NB4 (cell line): ENCODE measurements at regions not wholly inside any gene's neighbourhood (a gene's known extent, or its start where the extent isn't known, plus 50 kb on each side); places are given as distances from the start of the nearest gene placed in this dataset.

ENCODE experiments used
- MYC ChIP-seq: IDR thresholded peaks from 2 replicates; pipeline ENCODE4 v1.6.1; 2011; ENCODE audit warnings: low read depth, low read length
- POLR2A ChIP-seq: IDR thresholded peaks from 2 replicates; pipeline ENCODE4 v1.6.1; 2011; ENCODE audit warnings: mild to moderate bottlenecking; ENCODE audit not compliant: insufficient read length; ENCODE audit errors: extremely low read depth
- TF ChIP-seq, protein P1 (sequence below): IDR thresholded peaks from one replicate; pipeline ENCODE4 v1.5.1; 2012; ENCODE audit warnings: low read depth, low read length
- TF ChIP-seq, protein P2 (sequence below): IDR thresholded peaks from 2 replicates; pipeline ENCODE4 v1.6.1; 2011; ENCODE audit warnings: low read depth, low read length

DNA sequence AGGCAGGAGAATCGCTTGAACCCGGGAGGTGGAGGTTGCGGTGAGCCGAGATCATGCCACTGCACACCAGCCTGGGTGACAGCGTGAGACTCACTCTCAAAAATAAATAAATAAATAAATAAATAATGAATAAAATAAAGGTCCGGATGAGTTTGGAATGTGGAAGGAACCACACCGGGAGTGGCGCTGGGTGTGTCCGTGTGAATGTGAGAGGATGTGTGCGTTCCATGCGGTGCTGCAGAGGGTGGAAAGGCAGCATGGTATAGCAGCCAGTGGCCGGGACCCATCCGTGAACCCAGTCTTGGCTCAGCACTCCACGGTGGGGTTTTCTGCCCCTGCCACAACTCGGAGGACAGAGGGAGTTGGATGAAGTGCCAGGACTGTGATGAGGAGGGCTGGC lies 56.2 kb upstream of the POFUT2 start:
- TF ChIP-seq, protein P1, sequence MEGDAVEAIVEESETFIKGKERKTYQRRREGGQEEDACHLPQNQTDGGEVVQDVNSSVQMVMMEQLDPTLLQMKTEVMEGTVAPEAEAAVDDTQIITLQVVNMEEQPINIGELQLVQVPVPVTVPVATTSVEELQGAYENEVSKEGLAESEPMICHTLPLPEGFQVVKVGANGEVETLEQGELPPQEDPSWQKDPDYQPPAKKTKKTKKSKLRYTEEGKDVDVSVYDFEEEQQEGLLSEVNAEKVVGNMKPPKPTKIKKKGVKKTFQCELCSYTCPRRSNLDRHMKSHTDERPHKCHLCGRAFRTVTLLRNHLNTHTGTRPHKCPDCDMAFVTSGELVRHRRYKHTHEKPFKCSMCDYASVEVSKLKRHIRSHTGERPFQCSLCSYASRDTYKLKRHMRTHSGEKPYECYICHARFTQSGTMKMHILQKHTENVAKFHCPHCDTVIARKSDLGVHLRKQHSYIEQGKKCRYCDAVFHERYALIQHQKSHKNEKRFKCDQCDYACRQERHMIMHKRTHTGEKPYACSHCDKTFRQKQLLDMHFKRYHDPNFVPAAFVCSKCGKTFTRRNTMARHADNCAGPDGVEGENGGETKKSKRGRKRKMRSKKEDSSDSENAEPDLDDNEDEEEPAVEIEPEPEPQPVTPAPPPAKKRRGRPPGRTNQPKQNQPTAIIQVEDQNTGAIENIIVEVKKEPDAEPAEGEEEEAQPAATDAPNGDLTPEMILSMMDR = no peak
- TF ChIP-seq MYC (no peak), POLR2A (no peak)
- TF ChIP-seq, protein P2, sequence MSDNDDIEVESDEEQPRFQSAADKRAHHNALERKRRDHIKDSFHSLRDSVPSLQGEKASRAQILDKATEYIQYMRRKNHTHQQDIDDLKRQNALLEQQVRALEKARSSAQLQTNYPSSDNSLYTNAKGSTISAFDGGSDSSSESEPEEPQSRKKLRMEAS = no peak
